HEK293T (cell line): ENCODE measurements at regions not wholly inside any gene's neighbourhood (a gene's known extent, or its start where the extent isn't known, plus 50 kb on each side); places are given as distances from the start of the nearest gene placed in this dataset.

Experiments used
- CTCF ChIA-PET: fragments of 350-600 bp; formaldehyde crosslinking; extraction: SDS; loops from one replicate; lab custom pipeline; 2021; ENCODE audit warnings: antibody characterized with exemption, inconsistent platforms; lab: Yijun Ruan, JAX
- POLR2A ChIA-PET: fragments of 350-600 bp; formaldehyde crosslinking; extraction: SDS; loops from one replicate; lab custom pipeline; 2020; ENCODE audit warnings: antibody characterized with exemption, inconsistent platforms; lab: Yijun Ruan, JAX
- DNase-seq: peaks from one replicate; pipeline ENCODE4 v3.0.0; 2012; ENCODE audit warnings: mixed read lengths; ENCODE audit errors: extremely low spot score
- ARNT ChIP-seq: fragments of 450-650 bp; IDR thresholded peaks from 2 replicates; pipeline ENCODE4 v1.6.1; 2017; ENCODE audit warnings: mild to moderate bottlenecking
- BHLHE40 ChIP-seq: fragments of 450-650 bp; IDR thresholded peaks from 2 replicates; pipeline ENCODE4 v1.6.1; 2016; ENCODE audit warnings: mild to moderate bottlenecking, moderate library complexity, borderline replicate concordance
- CTBP1 ChIP-seq: fragments of 450-650 bp; IDR thresholded peaks from 2 replicates; pipeline ENCODE4 v1.6.1; 2016; ENCODE audit warnings: borderline replicate concordance
- ELF4 ChIP-seq: fragments of 450-650 bp; IDR thresholded peaks from 2 replicates; pipeline ENCODE4 v1.6.1; 2017; ENCODE audit warnings: antibody characterized with exemption
- FOXA1 ChIP-seq: fragments of 450-650 bp; IDR thresholded peaks from 2 replicates; pipeline ENCODE4 v1.6.1; 2016; ENCODE audit warnings: mild to moderate bottlenecking
- FOXK2 ChIP-seq: fragments of 450-650 bp; IDR thresholded peaks from 2 replicates; pipeline ENCODE4 v1.6.1; 2016; ENCODE audit warnings: mild to moderate bottlenecking
- FOXM1 ChIP-seq: fragments of 450-650 bp; IDR thresholded peaks from 2 replicates; pipeline ENCODE4 v1.6.1; 2017; ENCODE audit warnings: mild to moderate bottlenecking, borderline replicate concordance
- HDGF ChIP-seq: fragments of 450-650 bp; IDR thresholded peaks from 2 replicates; pipeline ENCODE4 v1.6.1; 2017; ENCODE audit warnings: antibody characterized with exemption, borderline replicate concordance
- L3MBTL2 ChIP-seq: fragments of 450-650 bp; conservative IDR thresholded peaks from 2 replicates; pipeline ENCODE4 v1.6.1; 2016; ENCODE audit warnings: mild to moderate bottlenecking
- LEF1 ChIP-seq: fragments of 450-650 bp; IDR thresholded peaks from 2 replicates; pipeline ENCODE4 v1.6.1; 2017; ENCODE audit warnings: mild to moderate bottlenecking, borderline replicate concordance
- NFRKB ChIP-seq: fragments of 450-650 bp; IDR thresholded peaks from 2 replicates; pipeline ENCODE4 v1.6.1; 2016; ENCODE audit warnings: mild to moderate bottlenecking, moderate library complexity
- SP1 ChIP-seq: fragments of 450-650 bp; IDR thresholded peaks from 2 replicates; pipeline ENCODE4 v1.6.1; 2017
- SUZ12 ChIP-seq: fragments of 450-650 bp; IDR thresholded peaks from 2 replicates; pipeline ENCODE4 v1.6.1; 2016; ENCODE audit warnings: mild to moderate bottlenecking
- TARDBP ChIP-seq: fragments of 450-650 bp; IDR thresholded peaks from 2 replicates; pipeline ENCODE4 v1.6.1; 2016
- ZNF384 ChIP-seq: fragments of 450-650 bp; IDR thresholded peaks from 2 replicates; pipeline ENCODE4 v1.6.1; 2016
- TF ChIP-seq, protein P1 (sequence below): fragments of 450-650 bp; IDR thresholded peaks from 2 replicates; pipeline ENCODE4 v1.6.1; 2016

DNA sequence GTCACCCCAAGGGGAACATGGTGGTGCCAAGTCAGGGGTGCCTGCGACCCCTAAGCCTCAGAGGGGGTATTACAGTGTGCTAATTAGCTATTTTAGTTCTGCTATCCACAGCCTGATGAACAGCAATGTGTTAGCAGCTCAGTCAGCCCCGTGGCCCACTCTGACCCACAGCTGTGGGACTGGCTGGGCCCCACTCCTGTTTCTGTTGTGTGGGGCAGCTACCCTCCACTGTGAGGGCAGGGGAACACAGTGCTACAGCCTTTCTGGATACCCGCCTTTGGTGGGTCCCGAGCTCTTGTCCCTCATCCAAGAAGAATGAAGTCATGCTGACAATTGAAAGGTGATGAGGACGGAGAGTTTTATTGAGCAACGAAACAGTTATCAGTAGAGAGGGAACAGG lies 152.5 kb upstream of the GGTLC1 start:
- ChIA-PET CTCF (no interaction called here), POLR2A (no interaction called here)
- TF ChIP-seq BHLHE40 (no peak), NFRKB (no peak), ELF4 (no peak), L3MBTL2 (no peak), ZNF384 (no peak), SUZ12 (no peak), ARNT (no peak), SP1 (no peak), FOXA1 (no peak), FOXK2 (no peak), CTBP1 (no peak), LEF1 (no peak), HDGF (no peak)
- no peak for DNase-seq

DNA sequence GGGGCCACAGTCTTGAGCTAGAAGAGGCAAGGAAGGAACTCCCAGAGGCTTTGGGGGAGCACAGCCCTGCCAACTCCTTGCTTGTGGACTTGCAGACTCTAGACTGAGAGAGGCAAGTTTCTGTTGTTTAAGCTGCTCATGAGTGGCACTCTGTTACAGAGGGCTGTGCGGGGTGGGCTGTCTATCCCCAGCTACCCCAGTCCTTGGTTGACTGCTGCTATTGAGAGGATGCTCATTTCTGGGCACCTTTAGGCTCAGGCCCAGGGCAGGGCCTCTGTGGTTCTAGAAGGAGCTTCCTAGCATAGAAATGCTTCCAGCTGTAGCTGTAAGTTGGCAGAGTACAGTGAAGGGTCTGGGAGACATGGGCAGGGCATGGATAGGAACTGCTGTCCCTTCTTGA lies 151.3 kb upstream of the GGTLC1 start:
- no peak for DNase-seq
- CTCF ChIA-PET = no interaction called here
- TF ChIP-seq L3MBTL2 = no peak
- TF ChIP-seq HDGF = no peak
- no peak for TF ChIP-seq CTBP1
- no peak for TF ChIP-seq LEF1

DNA sequence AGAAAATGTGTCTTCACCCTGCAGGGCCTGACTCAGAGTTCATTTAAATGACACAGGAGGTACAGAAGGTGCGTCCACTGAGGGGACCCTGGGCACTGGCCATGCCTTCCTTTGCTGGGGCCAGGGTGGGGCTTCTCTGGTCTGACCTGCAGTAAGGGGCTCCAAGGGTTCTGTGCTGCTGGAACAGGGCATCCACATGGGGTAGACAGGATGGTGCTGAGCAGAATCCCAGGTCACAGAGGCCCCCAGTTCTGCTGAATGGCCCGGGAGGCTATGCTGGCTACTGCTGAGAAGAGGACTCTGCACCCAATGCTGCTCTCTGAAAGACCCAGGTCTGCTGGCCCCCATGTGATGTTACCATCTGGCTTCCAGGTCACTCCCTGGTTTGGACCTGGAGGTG lies 150.4 kb upstream of the GGTLC1 start:
- ChIA-PET CTCF (no interaction called here), POLR2A (no interaction called here)
- no peak for TF ChIP-seq ARNT
- TF ChIP-seq BHLHE40 = no peak
- TF ChIP-seq, protein P1, sequence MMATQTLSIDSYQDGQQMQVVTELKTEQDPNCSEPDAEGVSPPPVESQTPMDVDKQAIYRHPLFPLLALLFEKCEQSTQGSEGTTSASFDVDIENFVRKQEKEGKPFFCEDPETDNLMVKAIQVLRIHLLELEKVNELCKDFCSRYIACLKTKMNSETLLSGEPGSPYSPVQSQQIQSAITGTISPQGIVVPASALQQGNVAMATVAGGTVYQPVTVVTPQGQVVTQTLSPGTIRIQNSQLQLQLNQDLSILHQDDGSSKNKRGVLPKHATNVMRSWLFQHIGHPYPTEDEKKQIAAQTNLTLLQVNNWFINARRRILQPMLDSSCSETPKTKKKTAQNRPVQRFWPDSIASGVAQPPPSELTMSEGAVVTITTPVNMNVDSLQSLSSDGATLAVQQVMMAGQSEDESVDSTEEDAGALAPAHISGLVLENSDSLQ = no peak
- DNase-seq = no peak

More for the DNA sequence above, 151.3 kb upstream of the GGTLC1 start:
- POLR2A ChIA-PET = no interaction called here

DNA sequence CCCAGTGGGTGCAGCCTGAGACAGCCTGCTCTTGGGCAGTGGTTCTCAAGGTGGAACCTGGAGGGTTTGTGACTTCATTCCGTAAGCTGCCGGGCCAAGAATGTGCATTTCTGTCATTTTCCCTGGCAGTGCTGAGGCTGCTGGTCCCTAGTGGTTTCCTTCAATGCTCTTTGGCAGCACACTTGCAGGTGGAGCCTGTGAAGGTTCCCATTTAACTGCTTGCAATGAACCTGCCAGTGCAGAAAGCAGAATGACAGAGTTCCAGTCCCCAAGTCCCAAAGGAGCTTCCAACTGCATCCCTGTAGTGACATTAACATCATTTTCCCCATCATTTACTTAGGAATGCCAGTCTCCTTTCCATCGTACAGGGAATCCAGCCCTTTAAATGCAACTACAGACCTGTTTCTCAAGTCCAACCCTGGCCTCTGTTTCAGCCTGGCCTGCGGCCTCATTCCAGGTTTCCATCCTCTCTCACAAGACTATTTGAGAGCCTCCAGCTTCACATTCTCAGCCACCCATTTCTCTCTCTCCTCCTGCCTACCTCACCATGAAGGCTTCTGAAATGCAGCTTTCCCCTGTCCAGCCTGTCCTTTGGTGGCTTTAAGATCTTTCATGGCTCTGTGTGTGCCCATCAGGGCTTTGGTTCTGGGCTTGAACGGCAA lies 149.7 kb upstream of the GGTLC1 start:
- ChIA-PET CTCF (no interaction called here), POLR2A (no interaction called here)
- DNase-seq = no peak
- TF ChIP-seq CTBP1 (no peak), FOXM1 (no peak), NFRKB (no peak)

DNA sequence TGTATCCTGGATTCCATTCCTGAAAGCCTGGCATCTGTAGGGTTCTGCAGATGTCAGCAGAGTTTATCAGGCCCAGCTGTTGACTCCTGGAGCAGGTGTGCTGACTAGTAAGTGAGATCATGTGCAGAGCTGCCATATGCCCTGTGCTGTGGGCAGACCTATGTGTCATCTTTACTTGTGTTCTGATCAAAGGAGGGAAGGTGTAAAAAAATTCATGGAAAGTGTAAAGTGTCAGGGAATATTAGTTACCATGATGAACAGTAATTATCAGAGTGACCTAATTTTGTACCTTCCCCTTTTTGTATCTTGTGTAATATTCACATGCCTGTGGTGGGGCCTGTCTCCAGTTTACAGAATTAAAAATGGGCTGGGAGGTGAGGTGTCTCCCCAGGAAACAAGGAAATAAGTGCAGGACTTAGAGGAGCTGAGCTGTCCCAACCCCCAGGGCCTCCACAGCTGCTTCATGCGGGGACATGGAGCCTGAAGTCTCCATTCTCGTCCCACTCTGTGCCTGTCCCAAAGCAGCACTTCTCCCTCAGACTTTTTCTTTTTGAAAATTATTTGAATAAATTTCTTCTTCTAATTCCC lies 148.2 kb upstream of the GGTLC1 start:
- TF ChIP-seq, protein P1 = no peak
- no peak for TF ChIP-seq SP1
- no peak for TF ChIP-seq TARDBP
- TF ChIP-seq FOXA1 = no peak
- no peak for TF ChIP-seq HDGF
- TF ChIP-seq FOXK2 = no peak
- no peak for TF ChIP-seq FOXM1
- TF ChIP-seq ZNF384 = no peak
- TF ChIP-seq ELF4 = no peak
- TF ChIP-seq SUZ12 = no peak
- no peak for TF ChIP-seq L3MBTL2
- no peak for TF ChIP-seq ARNT
- TF ChIP-seq CTBP1 = no peak
- no peak for TF ChIP-seq BHLHE40
- no peak for TF ChIP-seq NFRKB
- no peak for TF ChIP-seq LEF1
- ChIA-PET CTCF (no interaction called here), POLR2A (no interaction called here)
- no peak for DNase-seq

DNA sequence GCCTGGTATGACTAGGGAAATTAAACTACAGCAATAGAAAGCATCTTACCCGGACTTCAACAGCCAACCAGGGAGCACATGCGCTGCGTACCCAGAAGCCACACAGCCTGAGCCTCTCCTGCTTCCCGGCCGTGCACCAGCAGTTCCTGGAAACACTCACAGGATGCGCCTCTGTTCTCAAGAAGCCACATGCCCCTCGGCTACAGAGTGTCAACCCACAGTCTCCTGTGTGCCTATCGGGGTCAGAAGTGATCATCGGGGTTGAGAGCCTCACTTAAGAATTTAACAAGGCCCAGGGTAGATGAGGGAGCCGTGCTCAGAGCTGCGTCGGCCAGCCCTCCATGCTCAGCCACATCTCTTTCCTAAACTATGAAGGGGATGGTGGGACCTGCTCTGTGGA lies 147.2 kb upstream of the GGTLC1 start:
- TF ChIP-seq HDGF (no peak), CTBP1 (no peak), ELF4 (no peak), FOXA1 (no peak), TARDBP (no peak), SP1 (no peak), ZNF384 (no peak), SUZ12 (no peak), L3MBTL2 (no peak), NFRKB (no peak), BHLHE40 (no peak), ARNT (no peak), FOXK2 (no peak), FOXM1 (no peak), LEF1 (no peak)
- TF ChIP-seq, protein P1 = no peak
- POLR2A ChIA-PET = no interaction called here
- CTCF ChIA-PET = no interaction called here
- no peak for DNase-seq

DNA sequence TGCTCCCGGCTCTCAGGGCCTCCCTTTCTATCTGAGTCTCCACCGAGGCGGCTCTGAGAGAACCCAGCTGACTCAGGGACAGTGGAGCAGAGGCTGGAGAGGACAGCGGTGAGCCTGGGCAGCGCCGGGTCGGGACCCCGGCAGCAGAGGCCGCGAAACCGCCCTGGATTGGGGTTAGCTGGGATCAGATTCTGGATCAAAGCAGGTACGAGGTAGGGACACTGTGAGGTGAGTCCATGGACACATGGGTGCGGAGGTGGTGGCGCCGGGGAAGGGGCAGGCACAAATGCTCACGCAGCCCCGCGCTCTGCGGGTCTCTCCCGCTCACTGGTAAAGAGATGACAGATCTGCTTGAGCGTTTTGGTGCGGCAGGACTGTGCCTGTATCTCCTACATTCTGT lies 146.4 kb upstream of the GGTLC1 start:
- TF ChIP-seq NFRKB (no peak), FOXM1 (no peak), TARDBP (no peak), CTBP1 (no peak), ZNF384 (no peak), HDGF (no peak), BHLHE40 (no peak), LEF1 (no peak), FOXA1 (no peak), SUZ12 (no peak), SP1 (no peak)
- TF ChIP-seq, protein P1 = no peak
- ChIA-PET CTCF (no interaction called here), POLR2A (no interaction called here)
- no peak for DNase-seq
